ENCODE measurements at regions not wholly inside any gene's neighbourhood (a gene's known extent, or its start where the extent isn't known, plus 50 kb on each side); places are given as distances from the start of the nearest gene placed in this dataset.

GRCh38 chr3:3286014-3286413 lies 106.5 kb upstream of the CRBN start:
- DNase-seq = no peak
- no peaks in the 10 kb centered on the region for H3K27me3 ChIP-seq (ENCODE audit: insufficient read depth, low read depth, severe bottlenecking)
- H3K36me3 ChIP-seq = no peaks in the 10 kb centered on the region
- H3K9me3 ChIP-seq (ENCODE audit: severe bottlenecking) = no peaks in the 10 kb centered on the region
- TF ChIP-seq CTCF (IDR thresholded peaks at IDR 0.05; ENCODE audit: low read depth, low read length) = no peak
- no peak overlapping the region for H3K4me3 ChIP-seq (ENCODE audit: low read depth, low read length)
- no peak overlapping the region for H3K27ac ChIP-seq

GRCh38 chr3:3281024-3281423 lies 101.5 kb upstream of the CRBN start:
- Histone ChIP-seq H3K27ac (no peak overlapping the region), H3K9me3 (ENCODE audit: severe bottlenecking) (no peaks in the 10 kb centered on the region), H3K27me3 (ENCODE audit: insufficient read depth, low read depth, severe bottlenecking) (no peaks in the 10 kb centered on the region), H3K4me3 (ENCODE audit: low read depth, low read length) (no peak overlapping the region), H3K36me3 (no peaks in the 10 kb centered on the region)
- no peak for TF ChIP-seq CTCF (IDR thresholded peaks at IDR 0.05; ENCODE audit: low read depth, low read length)
- DNase-seq = no peak

- no peaks in the 10 kb centered on the region for H3K36me3 ChIP-seq
- DNase-seq = no peak
- H3K4me3 ChIP-seq (ENCODE audit: low read depth, low read length) = no peak overlapping the region
- H3K27ac ChIP-seq = no peak overlapping the region
- H3K27me3 ChIP-seq (ENCODE audit: insufficient read depth, low read depth, severe bottlenecking) = no peaks in the 10 kb centered on the region
- no peaks in the 10 kb centered on the region for H3K9me3 ChIP-seq (ENCODE audit: severe bottlenecking)
- TF ChIP-seq CTCF (IDR thresholded peaks at IDR 0.05; ENCODE audit: low read depth, low read length) = no peak
Observed at GRCh38 chr3:3280396-3280795, 100.9 kb upstream of the CRBN start.

- H3K36me3 ChIP-seq = no peaks in the 10 kb centered on the region
- DNase-seq = no peak
- H3K9me3 ChIP-seq (ENCODE audit: severe bottlenecking) = no peaks in the 10 kb centered on the region
- H3K27me3 ChIP-seq (ENCODE audit: insufficient read depth, low read depth, severe bottlenecking) = no peaks in the 10 kb centered on the region
- no peak overlapping the region for H3K4me3 ChIP-seq (ENCODE audit: low read depth, low read length)
- TF ChIP-seq CTCF (IDR thresholded peaks at IDR 0.05; ENCODE audit: low read depth, low read length) = no peak
- H3K27ac ChIP-seq = no peak overlapping the region
Observed at GRCh38 chr3:3278073-3278472, 98.6 kb upstream of the CRBN start.

GRCh38 chr3:3276630-3277029 lies 97.1 kb upstream of the CRBN start:
- Histone ChIP-seq H3K9me3 (ENCODE audit: severe bottlenecking) (no peaks in the 10 kb centered on the region), H3K36me3 (no peaks in the 10 kb centered on the region), H3K27ac (no peak overlapping the region), H3K4me3 (ENCODE audit: low read depth, low read length) (no peak overlapping the region), H3K27me3 (ENCODE audit: insufficient read depth, low read depth, severe bottlenecking) (no peaks in the 10 kb centered on the region)
- TF ChIP-seq CTCF (IDR thresholded peaks at IDR 0.05; ENCODE audit: low read depth, low read length) = no peak
- DNase-seq = no peak

- H3K27ac ChIP-seq = no peak overlapping the region
- no peaks in the 10 kb centered on the region for H3K27me3 ChIP-seq (ENCODE audit: insufficient read depth, low read depth, severe bottlenecking)
- no peak for TF ChIP-seq CTCF (IDR thresholded peaks at IDR 0.05; ENCODE audit: low read depth, low read length)
- DNase-seq = no peak
- no peaks in the 10 kb centered on the region for H3K36me3 ChIP-seq
- H3K9me3 ChIP-seq (ENCODE audit: severe bottlenecking) = no peaks in the 10 kb centered on the region
- H3K4me3 ChIP-seq (ENCODE audit: low read depth, low read length) = no peak overlapping the region
Observed at GRCh38 chr3:3264796-3265195, 85.3 kb upstream of the CRBN start.
